Stimulated activated CD8-positive, alpha-beta memory T cell treated with anti-CD3 and anti-CD28 coated beads, Interleukin-15, amount 100 ng/mL, for 24 hours (primary cell): ENCODE measurements at regions not wholly inside any gene's neighbourhood (a gene's known extent, or its start where the extent isn't known, plus 50 kb on each side); places are given as distances from the start of the nearest gene placed in this dataset.
"Not testable (repeated sequence)": the region's sequence is repeated elsewhere in the genome, so short reads cannot be mapped to it uniquely, and the experiment has no call there.

Source experiments
- DNase-seq: peaks from one replicate; pipeline ENCODE4 v3.0.0-alpha.2; 2020; ENCODE audit warnings: low read depth

- DNase-seq, result no peak
These were observed 923.2 kb downstream of the LTN1 start for GRCh38 chr21:28069450-28069923.

GRCh38 chr21:28068455-28069358 lies 924.0 kb downstream of the LTN1 start:
- no peak for DNase-seq

- no peak for DNase-seq
These were observed 925.9 kb downstream of the LTN1 start for GRCh38 chr21:28066596-28067387.

- no peak for DNase-seq
These were observed 926.6 kb downstream of the LTN1 start for GRCh38 chr21:28066076-28066475.

DNA sequence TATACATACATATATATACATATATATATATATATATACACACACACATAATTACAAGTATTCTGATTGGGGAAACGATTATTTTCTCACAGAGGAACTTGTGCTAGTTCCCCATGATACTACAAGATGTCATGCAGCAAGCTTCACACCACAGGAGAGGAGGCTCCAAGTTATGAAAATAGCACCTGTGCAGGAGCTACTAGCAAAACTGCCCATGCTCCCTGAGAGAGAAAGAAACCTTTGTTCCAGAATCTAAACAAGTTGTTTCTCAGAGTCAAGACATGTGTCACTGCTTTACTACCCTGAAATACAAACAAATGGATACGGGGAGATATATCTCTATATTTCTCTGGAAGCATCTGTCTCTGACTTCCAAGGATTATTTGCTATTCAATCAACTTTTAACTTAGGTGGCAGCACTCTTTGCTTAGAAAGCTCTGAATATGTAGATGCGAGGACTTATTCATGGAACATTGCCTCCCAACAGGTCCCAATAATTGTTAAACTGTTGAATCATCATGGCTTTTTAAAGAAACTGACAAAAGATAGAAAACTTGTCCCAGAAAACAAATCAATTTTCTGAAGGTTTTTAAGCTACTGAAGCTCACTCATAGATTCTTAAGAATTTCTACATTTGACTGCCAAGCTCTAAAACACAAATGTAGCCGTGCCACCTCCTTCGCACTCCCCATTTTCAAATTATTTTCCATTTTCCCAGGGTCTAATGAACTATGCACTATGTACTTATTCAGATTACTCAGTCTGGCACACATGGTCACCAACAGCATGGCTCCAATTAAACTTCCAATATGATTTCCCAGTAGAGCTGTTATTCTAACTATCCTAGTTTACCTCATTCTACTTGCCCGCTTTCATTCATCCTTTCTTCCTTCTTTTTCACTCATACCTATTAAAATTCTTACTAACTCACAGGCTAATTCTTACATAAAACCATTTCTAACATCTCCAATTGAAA lies 929.1 kb downstream of the LTN1 start:
- DNase-seq, result no peak

DNA sequence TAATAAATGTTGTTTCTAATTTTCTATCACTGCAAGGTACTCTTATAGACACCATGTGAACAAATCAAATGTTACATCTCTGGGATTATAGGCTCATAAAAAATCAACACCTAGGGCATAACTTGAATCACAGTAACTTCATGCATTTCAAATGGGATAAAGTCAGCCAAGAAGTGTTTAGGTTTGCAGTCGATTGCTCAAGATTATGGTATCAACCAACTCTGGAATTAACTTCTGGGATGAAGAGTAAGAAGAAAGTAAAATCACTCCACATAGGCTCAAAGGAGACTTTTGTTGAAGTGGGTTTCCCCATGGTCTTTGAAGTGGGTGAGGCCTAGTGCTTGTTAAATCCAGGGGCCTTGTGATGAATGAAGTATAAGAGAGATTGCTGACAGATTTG lies 939.7 kb downstream of the LTN1 start:
- DNase-seq, result not testable (repeated sequence)

GRCh38 chr21:28051649-28052048 lies 941.0 kb downstream of the LTN1 start:
- not testable (repeated sequence) for DNase-seq

DNA sequence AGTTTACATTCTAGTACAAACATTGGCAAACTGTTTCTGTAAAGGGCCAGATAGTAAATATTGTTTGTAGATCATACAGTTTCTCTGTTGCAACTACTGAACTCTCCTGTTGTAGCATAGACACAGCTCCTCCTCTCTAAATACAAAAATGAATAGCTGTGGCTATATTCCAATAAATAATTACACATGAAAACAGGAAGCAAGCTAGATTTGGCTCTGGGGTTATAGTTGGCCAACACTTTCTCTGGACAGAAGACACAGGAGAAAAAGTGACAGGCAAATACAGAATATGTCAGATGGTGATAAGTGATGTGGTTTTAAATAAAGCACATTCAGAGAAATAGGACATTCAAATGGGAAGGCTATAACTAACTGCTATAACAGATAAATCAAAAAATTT lies 957.0 kb downstream of the LTN1 start:
- DNase-seq, result not testable (repeated sequence)

- not testable (repeated sequence) for DNase-seq
These were observed 957.8 kb downstream of the LTN1 start for GRCh38 chr21:28034916-28035315.

- DNase-seq, result not testable (repeated sequence)
These were observed 958.3 kb downstream of the LTN1 start for GRCh38 chr21:28034334-28034733.

- DNase-seq, result not testable (repeated sequence)
These were observed 960.0 kb downstream of the LTN1 start for GRCh38 chr21:28032652-28033051.

- not testable (repeated sequence) for DNase-seq
These were observed 961.6 kb downstream of the LTN1 start for GRCh38 chr21:28031066-28031465.

DNA sequence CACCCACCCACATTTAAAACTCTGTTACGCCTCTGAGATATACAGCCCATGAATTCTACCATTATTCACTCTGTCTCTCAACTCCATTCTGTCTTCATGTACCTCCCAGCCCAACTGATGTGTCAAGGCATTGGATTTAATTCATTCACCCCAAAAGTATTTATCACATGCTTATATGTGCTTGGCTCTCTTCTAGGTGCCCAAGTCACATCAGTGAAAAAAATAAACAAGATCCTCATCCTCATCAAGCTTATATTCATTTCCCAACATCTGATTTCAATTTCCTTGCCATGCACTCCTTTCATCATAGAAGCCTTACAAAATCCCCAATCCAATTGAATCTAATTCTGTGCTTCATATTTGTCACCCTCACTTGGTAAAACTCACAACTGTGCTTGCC lies 967.6 kb downstream of the LTN1 start:
- no peak for DNase-seq

DNA sequence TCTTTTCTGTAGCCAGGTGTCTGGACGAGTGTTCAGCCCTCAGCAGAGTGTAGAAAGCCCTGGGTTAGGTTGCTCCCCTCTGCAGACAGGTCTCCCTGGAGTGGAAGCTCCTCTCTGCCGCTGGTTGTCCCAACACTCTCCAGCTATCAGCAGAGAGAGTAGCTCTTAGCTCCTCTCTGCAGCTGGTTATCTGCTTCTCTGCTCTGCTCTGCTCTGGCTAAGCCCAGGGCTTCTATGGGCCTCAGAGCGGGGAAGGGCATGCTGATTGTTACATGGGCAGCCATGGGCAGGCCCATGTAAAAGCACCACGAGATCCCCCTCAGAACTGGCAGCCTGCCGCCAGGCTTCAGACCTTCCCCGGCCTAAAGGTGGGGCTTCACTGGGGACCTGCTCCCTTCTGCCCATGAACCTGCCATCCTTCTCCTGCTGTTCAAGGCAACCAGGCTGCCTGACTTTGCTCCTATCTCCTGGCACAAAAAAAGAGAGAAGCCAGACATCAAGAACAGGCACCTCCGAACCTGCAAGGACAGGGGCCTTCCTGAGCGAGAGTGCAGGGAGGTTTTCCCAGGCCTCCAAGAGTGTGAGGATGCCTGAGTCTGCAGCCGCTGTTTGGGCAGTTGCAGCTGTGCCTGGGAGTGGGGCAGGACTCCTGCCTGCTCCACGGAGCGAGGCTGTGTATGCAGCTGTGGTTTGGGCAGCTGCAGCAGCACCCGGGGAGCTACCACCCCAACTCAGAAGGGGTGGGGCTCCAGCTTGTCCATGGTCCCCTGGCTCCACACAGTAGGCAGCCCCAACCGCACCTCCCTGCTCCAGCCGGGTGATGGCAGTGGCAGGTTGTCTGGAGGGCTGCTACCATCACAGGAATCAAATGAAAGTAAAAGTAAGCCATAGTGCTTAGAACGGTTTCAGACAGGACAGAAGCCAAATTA lies 973.7 kb downstream of the LTN1 start:
- no peak for DNase-seq

DNA sequence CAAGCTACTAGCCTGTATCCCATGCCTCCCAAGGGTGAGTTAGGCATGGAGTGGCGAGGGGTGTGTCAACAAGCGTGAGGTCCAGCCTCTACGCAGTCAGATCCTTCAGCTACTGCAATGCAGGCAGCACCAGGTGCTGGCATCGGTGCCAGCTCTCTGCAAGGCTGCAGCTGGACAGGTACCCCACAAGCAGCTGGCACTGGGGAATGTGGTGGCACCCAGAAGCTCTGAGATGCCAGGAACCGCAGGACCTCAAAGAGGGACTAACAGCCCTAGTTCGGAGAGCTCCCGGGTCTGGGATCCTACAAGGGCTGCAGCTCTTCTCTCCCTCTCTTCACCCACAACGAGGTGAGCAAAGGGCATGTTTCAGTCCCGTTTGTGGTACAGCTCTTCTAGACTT lies 974.5 kb downstream of the LTN1 start:
- DNase-seq, result no peak

DNA sequence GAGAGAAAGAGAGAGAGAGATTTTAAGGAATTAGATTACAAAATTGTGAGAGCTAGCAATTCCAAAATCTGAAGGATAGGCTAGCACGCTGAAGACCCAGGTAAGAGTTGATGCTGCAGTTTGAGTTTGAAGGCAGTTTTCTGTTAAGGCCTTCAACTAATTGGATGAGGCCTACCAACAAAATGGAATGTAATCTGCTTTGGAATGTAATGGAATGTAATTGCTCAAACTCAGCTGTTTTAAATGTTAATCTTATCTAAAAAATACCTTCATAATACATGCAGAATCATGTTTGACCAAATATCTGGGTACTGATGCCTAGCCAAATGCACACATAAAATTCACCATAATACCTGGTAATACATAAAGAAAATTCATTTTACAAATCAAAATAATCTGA lies 976.1 kb downstream of the LTN1 start:
- DNase-seq, result no peak

DNA sequence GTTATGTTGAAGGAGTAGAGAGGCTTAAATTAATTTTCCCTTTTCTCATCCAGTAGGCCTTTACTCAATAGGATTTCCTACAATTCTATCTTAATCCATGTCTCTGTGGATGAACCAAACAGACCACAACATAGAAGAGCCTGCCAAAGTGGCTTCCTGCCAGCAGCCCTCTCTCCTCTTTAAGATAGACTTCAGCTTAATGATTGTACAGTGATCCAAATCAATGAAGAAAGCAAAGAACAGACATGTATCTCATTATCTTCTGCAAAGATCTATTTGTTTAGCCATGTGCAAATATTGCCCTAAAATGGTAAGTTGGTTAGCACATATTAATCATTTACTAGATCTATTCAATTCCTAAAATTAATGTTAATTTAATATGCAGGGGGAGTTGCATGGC lies 979.6 kb downstream of the LTN1 start:
- DNase-seq, result not testable (repeated sequence)

DNA sequence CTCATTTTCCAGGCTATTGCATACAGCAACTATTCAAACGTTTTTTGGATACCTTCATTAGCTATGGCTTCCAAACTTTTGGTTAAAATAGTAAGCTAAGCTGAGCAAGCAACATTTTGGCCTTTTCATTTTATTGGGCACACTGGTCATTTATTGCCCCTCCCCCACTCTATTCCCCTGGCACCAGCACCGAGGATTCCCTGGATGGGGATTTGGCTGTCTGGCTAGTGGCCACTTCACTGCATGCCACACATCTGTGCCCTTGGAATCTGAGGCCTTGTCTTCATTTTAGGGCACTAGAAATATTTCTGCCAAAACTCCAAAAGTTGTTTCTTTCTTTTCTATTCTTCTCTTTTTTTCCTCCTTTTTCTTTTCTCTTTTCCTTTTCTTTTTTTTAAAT lies 980.7 kb downstream of the LTN1 start:
- DNase-seq, result not testable (repeated sequence)

GRCh38 chr21:28008245-28008644 lies 984.4 kb downstream of the LTN1 start:
- not testable (repeated sequence) for DNase-seq

DNA sequence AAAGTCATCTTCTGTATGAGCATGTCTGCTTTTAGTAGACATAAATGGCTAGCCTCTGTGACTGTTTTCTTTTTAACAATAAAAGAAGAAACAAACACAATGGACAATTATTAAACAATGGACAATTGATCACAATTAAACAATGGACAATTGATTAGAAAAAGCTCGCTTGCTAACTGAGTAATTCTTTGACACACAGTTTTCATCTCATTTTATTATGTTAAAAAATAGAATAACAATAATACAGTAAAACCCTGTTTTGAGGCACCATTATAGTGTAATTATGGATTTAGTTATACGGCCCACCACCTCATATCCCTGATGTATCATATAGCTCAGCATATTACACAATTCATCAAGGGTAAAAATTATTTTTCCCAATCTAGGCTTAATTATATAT lies 989.0 kb downstream of the LTN1 start:
- not testable (repeated sequence) for DNase-seq

- not testable (repeated sequence) for DNase-seq
These were observed 995.8 kb downstream of the LTN1 start for GRCh38 chr21:27996906-27997305.
